Gastroesophageal sphincter (tissue), 3 donors: ENCODE measurements at regions not wholly inside any gene's neighbourhood (a gene's known extent, or its start where the extent isn't known, plus 50 kb on each side); places are given as distances from the start of the nearest gene placed in this dataset.

Source experiments
- CTCF ChIP-seq, 4 experiments: fragments of 200-600 bp in 2 of 4; fragments of 450-650 bp in 2 of 4; sonication (generic) in 1 of 4; IDR thresholded peaks; one replicate each; pipeline ENCODE4 v1.5.1; 2017 to 2019; ENCODE audit warnings: antibody characterized with exemption in 4 of 4, mild to moderate bottlenecking in 2 of 4, moderate library complexity in 2 of 4
- EP300 ChIP-seq: sonication (generic); formaldehyde crosslinking; IDR thresholded peaks from one replicate; pipeline ENCODE4 v1.6.1; 2017; ENCODE audit warnings: antibody characterized with exemption, mild to moderate bottlenecking
- POLR2A ChIP-seq, 2 donors: fragments of 450-650 bp; IDR thresholded peaks; one replicate each; pipeline ENCODE4 v1.6.1; 2017; ENCODE audit warnings: antibody characterized with exemption in 2 of 2, mild to moderate bottlenecking in 2 of 2, moderate library complexity in 1 of 2

GRCh38 chr15:25509703-25510102, 70.9 kb upstream of the UBE3A start:
- no peak for TF ChIP-seq CTCF (IDR thresholded peaks at IDR 0.05)
- TF ChIP-seq POLR2A (IDR thresholded peaks at IDR 0.05), result no peak
- TF ChIP-seq EP300, result no peak
